ENCODE measurements at regions not wholly inside any gene's neighbourhood (a gene's known extent, or its start where the extent isn't known, plus 50 kb on each side); places are given as distances from the start of the nearest gene placed in this dataset.

- Histone ChIP-seq H3K9me3 (no peaks in the 10 kb centered on the region), H3K4me1 (no peaks in the 10 kb centered on the region), H3K4me3 (peak overlapping the region in 3 of 4 donors; percentile 34 to 57 (median 50)), H3K27ac (no peak overlapping the region), H3K36me3 (no peaks in the 10 kb centered on the region), H3K27me3 (peaks cover 16 to 22% (median 19%) of the 10 kb centered on the region in 3 donors)
- TF ChIP-seq POLR2A (IDR thresholded peaks at IDR 0.05), result no peak
- TF ChIP-seq, protein P1, sequence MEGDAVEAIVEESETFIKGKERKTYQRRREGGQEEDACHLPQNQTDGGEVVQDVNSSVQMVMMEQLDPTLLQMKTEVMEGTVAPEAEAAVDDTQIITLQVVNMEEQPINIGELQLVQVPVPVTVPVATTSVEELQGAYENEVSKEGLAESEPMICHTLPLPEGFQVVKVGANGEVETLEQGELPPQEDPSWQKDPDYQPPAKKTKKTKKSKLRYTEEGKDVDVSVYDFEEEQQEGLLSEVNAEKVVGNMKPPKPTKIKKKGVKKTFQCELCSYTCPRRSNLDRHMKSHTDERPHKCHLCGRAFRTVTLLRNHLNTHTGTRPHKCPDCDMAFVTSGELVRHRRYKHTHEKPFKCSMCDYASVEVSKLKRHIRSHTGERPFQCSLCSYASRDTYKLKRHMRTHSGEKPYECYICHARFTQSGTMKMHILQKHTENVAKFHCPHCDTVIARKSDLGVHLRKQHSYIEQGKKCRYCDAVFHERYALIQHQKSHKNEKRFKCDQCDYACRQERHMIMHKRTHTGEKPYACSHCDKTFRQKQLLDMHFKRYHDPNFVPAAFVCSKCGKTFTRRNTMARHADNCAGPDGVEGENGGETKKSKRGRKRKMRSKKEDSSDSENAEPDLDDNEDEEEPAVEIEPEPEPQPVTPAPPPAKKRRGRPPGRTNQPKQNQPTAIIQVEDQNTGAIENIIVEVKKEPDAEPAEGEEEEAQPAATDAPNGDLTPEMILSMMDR (IDR thresholded peaks at IDR 0.05 in 4 of 5, conservative IDR thresholded peaks at IDR 0.05 in 1 of 5), result no peak
- in situ Hi-C loops (cut with MboI; ENCODE audit: low sequenced_read_pairs in 4 of 4), result no loop called here
- ATAC-seq (no peak), DNase-seq (no peak)
- intact Hi-C loops (cut with DNase I; ENCODE audit: low total_unique reads), result no loop called here
These were observed 61.1 kb downstream of the SPATA31C2 start for GRCh38 chr9:88077071-88077617.

DNA sequence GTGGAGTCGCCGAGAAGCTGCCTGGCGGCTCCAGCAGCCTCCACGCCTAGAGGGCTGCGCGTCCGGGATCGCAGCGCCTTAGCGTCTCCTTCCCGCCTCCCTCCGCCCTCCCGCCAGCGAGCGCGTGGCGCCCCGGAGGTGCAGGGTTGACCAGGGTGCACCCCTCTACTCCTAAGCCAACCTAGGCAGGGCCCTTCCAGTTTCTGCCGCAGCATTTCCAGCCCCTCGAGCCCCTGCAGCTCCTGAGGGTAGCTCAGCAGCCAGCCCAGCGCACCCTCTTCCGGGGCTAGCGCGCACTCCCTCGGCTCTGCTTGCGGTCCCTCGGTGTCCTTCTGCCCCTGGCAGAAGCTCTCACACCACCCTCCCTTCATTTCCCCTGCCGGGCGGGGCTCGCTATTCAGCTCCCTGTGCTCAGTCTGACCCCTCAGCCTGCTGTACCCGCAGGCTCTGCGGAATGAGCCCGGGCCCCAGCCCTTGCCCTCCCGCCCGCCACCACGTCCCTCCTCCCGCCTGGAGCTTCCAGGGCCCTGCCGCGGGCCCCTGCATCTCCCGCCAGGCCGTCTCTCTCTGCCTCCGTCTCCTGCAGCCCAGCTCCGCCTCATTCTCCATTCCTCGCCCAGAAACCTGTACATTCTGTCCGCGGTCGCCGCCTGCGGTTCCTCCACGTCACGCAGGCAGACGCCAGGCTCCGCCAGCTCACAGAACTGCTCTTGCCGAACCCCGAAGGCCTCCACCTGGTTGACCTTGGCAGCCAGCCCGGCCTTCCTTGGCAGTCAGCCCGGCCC is 61.8 kb downstream of the SPATA31C2 start:
- Histone ChIP-seq H3K36me3 (no peaks in the 10 kb centered on the region), H3K4me3 (peak overlapping the region; percentile 34 to 57 (median 49)), H3K27me3 (peaks cover 16 to 29% (median 19%) of the 10 kb centered on the region in 3 donors), H3K9me3 (no peaks in the 10 kb centered on the region), H3K4me1 (no peaks in the 10 kb centered on the region), H3K27ac (no peak overlapping the region)
- in situ Hi-C loops (cut with MboI; ENCODE audit: low sequenced_read_pairs in 4 of 4), result no loop called here
- TF ChIP-seq, protein P1 (IDR thresholded peaks at IDR 0.05 in 4 of 5, conservative IDR thresholded peaks at IDR 0.05 in 1 of 5), result no peak
- no peak for TF ChIP-seq POLR2A (IDR thresholded peaks at IDR 0.05)
- ATAC-seq, result peak in 1 of 2 donors; percentile 45
- DNase-seq, result peak in 1 of 2 donors; percentile 5
- intact Hi-C loops (cut with DNase I; ENCODE audit: low total_unique reads), result no loop called here

DNA sequence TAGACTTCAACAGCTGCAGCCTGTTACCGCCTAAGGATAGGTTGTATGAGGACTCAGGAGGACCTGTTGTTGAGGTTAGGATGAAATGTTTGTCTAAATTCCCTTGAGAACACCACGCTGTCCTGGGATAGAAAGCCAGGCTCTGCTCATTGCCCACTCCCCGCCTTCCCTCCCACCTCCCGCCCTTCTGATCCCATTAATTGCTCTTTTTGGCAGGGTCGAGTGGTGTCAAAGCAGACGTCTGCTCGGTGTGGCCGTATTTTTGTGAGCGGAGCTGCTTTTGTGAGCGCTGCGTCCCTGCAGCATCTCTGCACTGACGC is 62.3 kb downstream of the SPATA31C2 start:
- no peaks in the 10 kb centered on the region for H3K36me3 ChIP-seq
- in situ Hi-C loops (cut with MboI; ENCODE audit: low sequenced_read_pairs in 4 of 4), result no loop called here
- no peak overlapping the region for H3K27ac ChIP-seq
- no peaks in the 10 kb centered on the region for H3K9me3 ChIP-seq
- no peak for ATAC-seq
- H3K27me3 ChIP-seq, result peaks cover 16 to 30% (median 19%) of the 10 kb centered on the region in 3 donors
- peak overlapping the region; percentile 34 to 57 (median 49) for H3K4me3 ChIP-seq
- TF ChIP-seq, protein P1 (IDR thresholded peaks at IDR 0.05 in 4 of 5, conservative IDR thresholded peaks at IDR 0.05 in 1 of 5), result no peak
- TF ChIP-seq POLR2A (IDR thresholded peaks at IDR 0.05), result no peak
- intact Hi-C loops (cut with DNase I; ENCODE audit: low total_unique reads), result no loop called here
- H3K4me1 ChIP-seq, result no peaks in the 10 kb centered on the region
- no peak for DNase-seq

GRCh38 chr9:88075506-88075905 is 62.8 kb downstream of the SPATA31C2 start:
- TF ChIP-seq POLR2A (IDR thresholded peaks at IDR 0.05), result no peak
- TF ChIP-seq, protein P1 (IDR thresholded peaks at IDR 0.05 in 4 of 5, conservative IDR thresholded peaks at IDR 0.05 in 1 of 5), result no peak
- Histone ChIP-seq H3K4me3 (no peak overlapping the region), H3K36me3 (no peaks in the 10 kb centered on the region), H3K27ac (no peak overlapping the region), H3K9me3 (no peaks in the 10 kb centered on the region), H3K4me1 (no peaks in the 10 kb centered on the region), H3K27me3 (peaks cover 16 to 30% (median 19%) of the 10 kb centered on the region in 3 donors)
- in situ Hi-C loops (cut with MboI; ENCODE audit: low sequenced_read_pairs in 4 of 4) (no loop called here), intact Hi-C loops (cut with DNase I; ENCODE audit: low total_unique reads) (no loop called here)
- no peak for DNase-seq
- no peak for ATAC-seq
